HUES48 (cell line): ENCODE measurements at regions not wholly inside any gene's neighbourhood (a gene's known extent, or its start where the extent isn't known, plus 50 kb on each side); places are given as distances from the start of the nearest gene placed in this dataset.
"Not testable (repeated sequence)": the region's sequence is repeated elsewhere in the genome, so short reads cannot be mapped to it uniquely, and the experiment has no call there.

Experiments used
- H3K27ac ChIP-seq: one replicate; pipeline ENCODE4 v1.7.0; 2013; ENCODE audit warnings: low read depth, low read length, inconsistent platforms
- H3K27me3 ChIP-seq: 2 replicates; pipeline ENCODE4 v1.6.1; 2013; ENCODE audit warnings: mild to moderate bottlenecking, low read length; ENCODE audit not compliant: control insufficient read depth, insufficient read depth
- H3K36me3 ChIP-seq: 2 replicates; pipeline ENCODE4 v1.6.1; 2013; ENCODE audit warnings: low read length; ENCODE audit not compliant: control insufficient read depth, insufficient read depth
- H3K4me1 ChIP-seq: 2 replicates; pipeline ENCODE4 v1.6.1; 2013; ENCODE audit warnings: mild to moderate bottlenecking, low read length; ENCODE audit not compliant: control insufficient read depth, insufficient read depth
- H3K4me3 ChIP-seq: 2 replicates; pipeline ENCODE4 v1.5.1; 2013; ENCODE audit warnings: mild to moderate bottlenecking, low read depth, low read length
- H3K9ac ChIP-seq: 2 replicates; pipeline ENCODE4 v1.6.1; 2013; ENCODE audit warnings: mild to moderate bottlenecking, low read depth, low read length, moderate library complexity
- H3K9me3 ChIP-seq: 2 replicates; pipeline ENCODE4 v1.6.1; 2013; ENCODE audit warnings: low read length; ENCODE audit not compliant: control insufficient read depth, insufficient read depth

DNA sequence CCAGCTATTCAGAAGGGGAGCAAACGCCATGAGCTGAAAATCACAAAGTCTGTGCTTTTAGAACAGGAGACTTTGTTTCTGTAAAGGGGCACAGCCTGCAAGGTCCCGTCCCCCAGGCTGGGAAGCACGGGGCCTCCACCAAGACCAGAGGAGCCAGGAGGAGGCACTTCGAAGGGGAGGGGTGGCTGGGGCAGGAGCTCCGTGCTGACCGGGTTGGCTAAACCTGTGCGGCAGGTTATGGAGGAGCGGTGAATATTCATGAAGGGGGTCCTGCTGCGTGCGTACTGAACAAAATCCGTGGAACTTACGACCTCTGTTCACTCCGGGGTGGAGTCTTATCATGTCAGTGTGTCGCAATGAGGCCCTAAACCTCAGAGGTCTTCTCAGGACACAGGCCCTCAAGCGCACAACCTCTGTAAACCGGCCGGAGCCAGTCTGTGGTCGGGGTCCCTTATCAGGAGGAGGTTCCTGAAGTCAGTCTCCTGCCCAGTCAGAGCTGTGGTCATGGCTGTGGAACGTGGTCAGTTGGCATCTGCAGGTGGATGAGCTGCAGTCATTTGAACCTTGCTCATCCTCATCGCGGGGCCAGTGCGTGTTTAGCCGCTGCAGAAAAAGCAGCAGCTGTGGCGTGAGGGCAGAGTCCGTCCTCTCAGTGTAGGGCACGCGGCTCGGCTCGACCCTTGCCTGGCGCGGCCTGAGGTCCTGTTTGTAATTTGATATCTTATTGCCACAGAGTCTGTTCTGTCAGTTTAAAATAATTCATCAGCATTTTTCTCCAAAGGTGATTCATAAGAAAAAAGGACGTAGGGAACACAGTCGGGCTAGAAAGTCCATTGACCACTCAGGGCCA lies 5507.7 kb upstream of the TPTE start:
- H3K27ac ChIP-seq, H3K4me3 ChIP-seq, H3K36me3 ChIP-seq, H3K27me3 ChIP-seq, H3K9ac ChIP-seq, H3K9me3 ChIP-seq, H3K4me1 ChIP-seq: not testable (repeated sequence)

DNA sequence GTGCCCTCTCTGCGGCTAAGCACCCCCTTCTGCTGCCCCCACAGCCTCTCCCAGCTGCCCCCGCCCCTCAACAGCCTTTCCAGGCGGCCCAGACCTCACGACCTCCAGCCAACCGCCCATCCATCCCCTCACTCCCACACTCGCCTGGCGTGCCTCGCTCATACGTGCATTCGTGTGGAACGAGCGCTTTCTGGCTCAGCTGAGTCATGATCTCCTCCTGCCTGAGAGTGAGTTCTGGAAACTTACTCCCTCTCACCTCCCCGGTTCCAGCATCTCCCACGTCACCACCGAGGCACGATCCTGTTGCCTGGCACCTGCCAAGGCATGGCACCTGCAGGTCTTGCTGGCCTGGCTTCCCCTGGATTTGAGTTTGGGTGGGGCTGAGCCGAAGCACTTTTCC lies 5506.2 kb upstream of the TPTE start:
- not testable (repeated sequence) for H3K9me3 ChIP-seq, H3K27ac ChIP-seq, H3K27me3 ChIP-seq, H3K36me3 ChIP-seq, H3K9ac ChIP-seq, H3K4me1 ChIP-seq, H3K4me3 ChIP-seq

DNA sequence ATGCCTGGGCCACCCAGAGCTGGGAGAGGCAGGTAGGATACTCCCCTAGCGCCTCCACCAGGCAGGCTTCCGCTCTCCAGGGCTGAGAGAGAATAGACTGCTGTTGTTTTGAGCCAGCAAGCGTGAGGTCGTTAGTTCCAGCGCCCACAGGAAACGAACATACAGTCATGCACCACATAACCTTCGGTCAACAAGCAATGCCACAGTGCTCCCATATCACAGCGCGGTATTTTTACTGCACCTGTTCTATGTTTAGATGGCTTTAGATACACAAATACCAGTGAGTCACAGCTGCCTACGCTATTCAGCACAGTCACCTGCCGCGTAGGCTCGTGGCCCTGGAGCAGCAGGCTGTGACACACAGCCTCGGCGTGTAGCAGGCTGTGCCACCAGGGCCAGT lies 5502.3 kb upstream of the TPTE start:
- H3K27ac ChIP-seq, H3K9me3 ChIP-seq, H3K4me1 ChIP-seq, H3K36me3 ChIP-seq, H3K9ac ChIP-seq, H3K27me3 ChIP-seq, H3K4me3 ChIP-seq: not testable (repeated sequence)

DNA sequence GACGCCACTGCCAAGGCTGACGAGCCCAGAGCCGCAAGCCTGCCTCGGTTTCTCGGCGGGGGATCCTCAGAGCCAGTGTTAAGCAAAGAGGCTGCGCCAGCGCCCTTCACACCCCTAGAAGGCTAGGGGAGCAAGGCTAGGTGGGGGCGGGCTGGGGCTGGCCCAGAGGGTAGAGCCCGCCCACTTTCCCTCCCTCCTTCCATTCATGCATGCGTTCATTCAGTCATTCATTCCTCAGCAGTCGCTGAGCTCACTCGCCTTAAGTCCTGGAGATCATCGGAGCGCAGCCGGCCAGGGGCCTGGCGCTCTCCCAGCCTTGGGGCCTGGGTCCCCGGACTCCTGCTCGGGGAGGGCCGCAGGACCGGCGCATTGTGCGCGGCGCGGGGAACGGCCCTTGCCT lies 5499.6 kb upstream of the TPTE start:
- not testable (repeated sequence) for H3K4me1 ChIP-seq, H3K27me3 ChIP-seq, H3K4me3 ChIP-seq, H3K36me3 ChIP-seq, H3K9ac ChIP-seq, H3K9me3 ChIP-seq, H3K27ac ChIP-seq

DNA sequence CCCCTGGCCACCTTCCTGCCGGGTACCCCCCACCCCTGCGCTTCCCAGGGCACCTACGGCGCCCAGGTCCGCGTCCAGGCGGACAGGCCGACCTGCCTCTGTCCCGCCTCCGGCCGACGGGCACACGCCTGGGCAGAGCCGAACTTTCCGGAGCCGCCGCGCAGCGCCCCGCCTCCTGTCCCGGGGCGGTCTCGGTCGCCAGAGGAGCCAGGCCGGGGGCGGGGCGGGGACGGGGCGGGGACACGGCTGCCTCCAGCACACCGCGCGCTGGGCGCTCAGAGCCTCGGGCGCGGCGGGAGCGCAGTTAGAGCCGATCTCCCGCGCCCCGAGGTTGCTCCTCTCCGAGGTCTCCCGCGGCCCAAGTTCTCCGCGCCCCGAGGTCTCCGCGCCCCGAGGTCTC lies 5499.1 kb upstream of the TPTE start:
- H3K9me3 ChIP-seq, H3K4me3 ChIP-seq, H3K27ac ChIP-seq, H3K36me3 ChIP-seq, H3K9ac ChIP-seq, H3K4me1 ChIP-seq, H3K27me3 ChIP-seq: not testable (repeated sequence)

DNA sequence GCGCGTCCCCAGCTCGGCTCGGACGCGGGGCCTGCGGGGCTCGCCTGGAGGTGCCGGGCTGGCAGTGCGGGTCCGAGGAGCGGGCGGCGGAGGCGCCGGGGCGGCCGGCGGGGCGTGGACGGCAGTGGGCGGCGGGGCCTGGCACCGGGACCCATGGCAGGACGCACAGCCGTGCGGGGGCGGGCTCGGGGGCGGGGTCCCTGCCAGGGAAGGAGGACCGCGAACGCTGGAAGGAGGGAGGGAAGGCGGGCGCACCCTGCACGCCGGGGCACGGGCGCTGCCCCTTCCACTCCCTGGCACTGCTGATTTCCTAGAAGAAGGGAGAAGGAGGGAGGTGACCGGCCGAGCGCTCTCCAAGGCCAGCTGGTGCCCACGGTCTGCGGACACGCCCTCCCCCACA lies 5498.6 kb upstream of the TPTE start:
- not testable (repeated sequence) for H3K4me1 ChIP-seq, H3K9me3 ChIP-seq, H3K9ac ChIP-seq, H3K36me3 ChIP-seq, H3K27me3 ChIP-seq, H3K4me3 ChIP-seq, H3K27ac ChIP-seq

DNA sequence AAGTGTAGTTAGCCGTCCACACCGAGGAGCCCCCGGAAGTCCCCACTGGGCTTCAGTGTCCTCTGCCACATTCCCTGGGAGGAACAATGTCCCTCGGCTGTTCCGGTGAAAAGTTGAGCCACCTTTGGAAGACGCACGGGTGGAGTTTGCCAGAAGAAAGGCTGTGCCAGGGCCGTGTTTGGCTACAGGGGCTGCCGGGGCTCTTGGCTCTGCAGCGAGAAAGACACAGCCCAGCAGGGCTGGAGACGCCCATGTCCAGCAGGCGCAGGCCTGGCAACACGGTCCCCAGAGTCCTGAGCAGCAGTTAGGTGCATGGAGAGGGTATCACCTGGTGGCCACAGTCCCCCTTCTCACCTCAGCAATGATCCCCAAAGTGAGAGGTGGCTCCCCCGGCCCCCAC lies 5486.2 kb upstream of the TPTE start:
- not testable (repeated sequence) for H3K9ac ChIP-seq, H3K27me3 ChIP-seq, H3K9me3 ChIP-seq, H3K4me1 ChIP-seq, H3K27ac ChIP-seq, H3K36me3 ChIP-seq, H3K4me3 ChIP-seq

DNA sequence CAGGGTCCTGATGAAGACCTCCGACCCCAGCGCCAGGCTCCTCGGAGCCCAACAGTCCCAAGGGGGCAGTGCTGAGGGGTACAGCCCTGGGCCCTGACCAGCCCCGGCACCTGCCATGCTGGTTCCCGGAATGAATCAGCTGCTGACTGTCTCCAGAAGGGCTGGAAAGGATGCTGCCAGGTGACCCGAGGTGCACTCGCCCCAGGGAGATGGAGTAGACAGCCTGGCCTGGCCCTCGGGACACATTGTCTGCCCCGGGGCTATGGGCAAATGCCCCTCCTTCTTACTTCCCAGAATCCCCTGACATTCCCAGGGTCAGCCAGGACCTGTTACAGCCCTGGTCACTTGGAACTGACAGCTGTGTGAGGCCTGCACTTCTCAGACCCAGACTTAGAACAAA lies 5485.8 kb upstream of the TPTE start:
- H3K27me3 ChIP-seq, H3K9ac ChIP-seq, H3K36me3 ChIP-seq, H3K4me3 ChIP-seq, H3K4me1 ChIP-seq, H3K27ac ChIP-seq, H3K9me3 ChIP-seq: not testable (repeated sequence)

DNA sequence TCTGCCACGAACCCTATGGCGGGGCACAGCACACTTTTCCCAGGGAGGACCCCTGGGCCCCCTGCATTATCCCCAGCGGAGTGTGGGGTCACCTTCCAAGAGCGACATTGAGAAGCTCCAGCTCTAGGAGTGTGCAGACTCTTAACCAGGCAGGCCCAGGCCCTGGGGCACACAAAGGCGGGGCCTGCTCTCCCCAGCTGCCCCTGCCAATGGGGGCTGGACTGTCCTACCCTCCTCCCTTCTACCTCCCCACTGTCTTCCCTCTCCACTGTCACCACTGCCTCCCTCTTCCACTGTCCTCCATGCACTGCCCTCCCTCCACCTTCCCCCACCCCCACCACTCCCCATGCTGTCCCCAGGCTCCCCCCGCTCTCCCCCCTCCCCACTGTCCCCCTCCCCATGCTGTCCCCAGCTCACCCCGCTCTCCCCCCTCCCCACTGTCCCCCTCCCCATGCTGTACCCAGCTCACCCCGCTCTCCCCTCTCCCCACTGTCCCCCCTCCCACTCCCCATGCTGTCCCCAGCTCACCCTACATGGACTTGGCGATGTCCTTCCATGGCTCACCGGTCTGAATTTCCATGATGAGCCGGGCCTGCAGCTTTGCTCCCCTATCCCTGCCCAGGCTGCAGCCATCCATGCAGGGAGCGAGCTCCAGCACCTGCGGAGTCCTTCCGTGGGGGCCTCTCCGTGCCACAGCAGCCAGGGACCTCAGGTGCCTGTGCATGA lies 5483.6 kb upstream of the TPTE start:
- not testable (repeated sequence) for H3K9ac ChIP-seq, H3K4me3 ChIP-seq, H3K36me3 ChIP-seq, H3K27me3 ChIP-seq, H3K27ac ChIP-seq, H3K4me1 ChIP-seq, H3K9me3 ChIP-seq

DNA sequence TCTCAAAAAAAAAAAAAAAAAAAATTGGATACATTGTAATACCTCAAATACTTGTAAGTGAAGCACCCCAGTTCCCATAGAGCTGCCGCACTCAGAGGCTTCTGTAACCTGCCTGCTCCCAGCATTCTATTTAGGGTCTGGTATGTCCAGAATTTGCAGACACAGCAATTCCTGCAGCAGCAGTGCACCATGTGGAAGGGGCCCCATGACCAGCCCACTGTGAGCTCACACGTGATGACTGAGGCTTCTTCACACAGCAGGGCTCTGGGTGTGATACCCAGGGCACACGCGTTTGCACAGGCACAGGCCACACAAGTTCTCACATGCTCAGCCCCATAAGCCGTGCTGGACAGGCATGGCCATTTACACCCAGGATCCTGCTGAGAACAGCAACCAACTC lies 5481.5 kb upstream of the TPTE start:
- H3K27me3 ChIP-seq, H3K9me3 ChIP-seq, H3K4me1 ChIP-seq, H3K27ac ChIP-seq, H3K36me3 ChIP-seq, H3K4me3 ChIP-seq, H3K9ac ChIP-seq: not testable (repeated sequence)

DNA sequence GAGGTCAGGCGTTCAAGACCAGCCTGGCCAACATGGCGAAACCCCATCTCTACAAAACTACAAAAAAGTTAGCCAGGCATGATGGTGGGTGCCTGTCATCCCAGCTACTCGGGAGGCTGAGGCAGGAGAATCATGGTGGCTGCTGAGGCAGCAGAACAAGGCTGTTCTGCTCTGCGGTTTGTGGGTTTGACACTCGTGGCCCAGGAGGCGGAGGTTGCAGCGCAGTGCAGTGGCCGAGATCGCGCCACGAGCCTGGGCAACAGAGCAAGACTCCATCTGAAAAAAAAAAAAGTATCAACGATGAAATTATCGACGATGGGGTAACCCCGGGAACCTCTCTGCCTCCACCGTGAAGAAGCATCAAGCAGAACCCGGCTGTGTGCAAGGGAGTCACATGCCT lies 5478.8 kb upstream of the TPTE start:
- not testable (repeated sequence) for H3K9me3 ChIP-seq, H3K4me1 ChIP-seq, H3K9ac ChIP-seq, H3K27me3 ChIP-seq, H3K27ac ChIP-seq, H3K4me3 ChIP-seq, H3K36me3 ChIP-seq
